HepG2 (cell line): ENCODE measurements at regions not wholly inside any gene's neighbourhood (a gene's known extent, or its start where the extent isn't known, plus 50 kb on each side); places are given as distances from the start of the nearest gene placed in this dataset.

Experiments
- AGO1 ChIP-seq: fragments of 200-400 bp; formaldehyde crosslinking; IDR thresholded peaks from 2 replicates; pipeline ENCODE4 v1.6.1; 2017; ENCODE audit warnings: mild to moderate bottlenecking, low read depth, low read length, moderate library complexity; ENCODE audit not compliant: poor library complexity, severe bottlenecking
- CCDC6 ChIP-seq: sonication (generic); formaldehyde crosslinking; IDR thresholded peaks from 2 replicates; pipeline ENCODE4 v1.8.1; 2022; ENCODE audit warnings: mild to moderate bottlenecking, missing genetic modification reagents, moderate library complexity
- EZH2 ChIP-seq: conservative IDR thresholded peaks from 2 replicates; pipeline ENCODE4 v1.6.1; 2012; ENCODE audit warnings: mild to moderate bottlenecking, low read depth, low read length, moderate library complexity
- PCBP1 ChIP-seq: fragments of 200-400 bp; formaldehyde crosslinking; IDR thresholded peaks from 2 replicates; pipeline ENCODE4 v1.6.1; 2017; ENCODE audit warnings: mild to moderate bottlenecking, low read depth, low read length, borderline replicate concordance
- PRPF4 ChIP-seq: fragments of 200-400 bp; formaldehyde crosslinking; IDR thresholded peaks from 2 replicates; pipeline ENCODE4 v1.6.1; 2016; ENCODE audit warnings: low read length, low read depth; ENCODE audit not compliant: poor library complexity, severe bottlenecking
- SP140L ChIP-seq: sonication (generic); formaldehyde crosslinking; IDR thresholded peaks from 2 replicates; pipeline ENCODE4 v1.4.0; 2020; ENCODE audit warnings: missing genetic modification reagents, borderline replicate concordance
- TF ChIP-seq, protein P1 (sequence below): sonication (generic); formaldehyde crosslinking; IDR thresholded peaks from 2 replicates; pipeline ENCODE4 v1.5.0; 2020; ENCODE audit warnings: mild to moderate bottlenecking, missing genetic modification reagents, moderate library complexity
- TF ChIP-seq, protein P2 (sequence below): IDR thresholded peaks from 2 replicates; pipeline ENCODE4 v1.6.1; 2016; ENCODE audit warnings: missing genetic modification reagents, missing compliant biosample characterization
- TF ChIP-seq, protein P3 (sequence below): sonication (generic); formaldehyde crosslinking; IDR thresholded peaks from 2 replicates; pipeline ENCODE4 v1.9.0; 2022; ENCODE audit warnings: missing genetic modification reagents, mild to moderate bottlenecking, borderline replicate concordance

DNA sequence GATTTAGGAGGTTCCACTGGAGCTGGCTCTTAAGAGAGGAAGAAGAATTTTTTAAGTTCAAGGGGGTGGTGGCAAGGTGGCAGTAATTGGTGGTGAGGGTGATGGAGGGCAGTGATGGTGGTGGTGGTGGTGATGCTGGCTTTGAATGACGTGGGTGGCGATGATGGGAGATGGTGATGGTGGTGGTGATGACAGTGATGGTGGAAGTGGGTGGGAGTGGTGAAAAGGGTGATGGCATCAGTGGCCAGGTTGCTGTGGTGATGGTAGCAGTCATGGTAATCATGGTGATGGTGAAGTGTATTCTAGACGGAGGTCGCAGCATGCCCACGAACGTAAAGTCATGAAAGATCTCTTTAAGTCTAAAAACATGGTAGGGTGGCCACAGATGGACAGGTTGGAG lies 197.3 kb downstream of the PTEN start:
- TF ChIP-seq, protein P1, sequence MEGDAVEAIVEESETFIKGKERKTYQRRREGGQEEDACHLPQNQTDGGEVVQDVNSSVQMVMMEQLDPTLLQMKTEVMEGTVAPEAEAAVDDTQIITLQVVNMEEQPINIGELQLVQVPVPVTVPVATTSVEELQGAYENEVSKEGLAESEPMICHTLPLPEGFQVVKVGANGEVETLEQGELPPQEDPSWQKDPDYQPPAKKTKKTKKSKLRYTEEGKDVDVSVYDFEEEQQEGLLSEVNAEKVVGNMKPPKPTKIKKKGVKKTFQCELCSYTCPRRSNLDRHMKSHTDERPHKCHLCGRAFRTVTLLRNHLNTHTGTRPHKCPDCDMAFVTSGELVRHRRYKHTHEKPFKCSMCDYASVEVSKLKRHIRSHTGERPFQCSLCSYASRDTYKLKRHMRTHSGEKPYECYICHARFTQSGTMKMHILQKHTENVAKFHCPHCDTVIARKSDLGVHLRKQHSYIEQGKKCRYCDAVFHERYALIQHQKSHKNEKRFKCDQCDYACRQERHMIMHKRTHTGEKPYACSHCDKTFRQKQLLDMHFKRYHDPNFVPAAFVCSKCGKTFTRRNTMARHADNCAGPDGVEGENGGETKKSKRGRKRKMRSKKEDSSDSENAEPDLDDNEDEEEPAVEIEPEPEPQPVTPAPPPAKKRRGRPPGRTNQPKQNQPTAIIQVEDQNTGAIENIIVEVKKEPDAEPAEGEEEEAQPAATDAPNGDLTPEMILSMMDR = no peak
- TF ChIP-seq EZH2 (no peak), SP140L (no peak), CCDC6 (CRISPR knock-in tag) (no peak), PRPF4 (no peak), PCBP1 (no peak), AGO1 (no peak)
- TF ChIP-seq, protein P2, sequence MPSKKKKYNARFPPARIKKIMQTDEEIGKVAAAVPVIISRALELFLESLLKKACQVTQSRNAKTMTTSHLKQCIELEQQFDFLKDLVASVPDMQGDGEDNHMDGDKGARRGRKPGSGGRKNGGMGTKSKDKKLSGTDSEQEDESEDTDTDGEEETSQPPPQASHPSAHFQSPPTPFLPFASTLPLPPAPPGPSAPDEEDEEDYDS = no peak
- TF ChIP-seq, protein P3, sequence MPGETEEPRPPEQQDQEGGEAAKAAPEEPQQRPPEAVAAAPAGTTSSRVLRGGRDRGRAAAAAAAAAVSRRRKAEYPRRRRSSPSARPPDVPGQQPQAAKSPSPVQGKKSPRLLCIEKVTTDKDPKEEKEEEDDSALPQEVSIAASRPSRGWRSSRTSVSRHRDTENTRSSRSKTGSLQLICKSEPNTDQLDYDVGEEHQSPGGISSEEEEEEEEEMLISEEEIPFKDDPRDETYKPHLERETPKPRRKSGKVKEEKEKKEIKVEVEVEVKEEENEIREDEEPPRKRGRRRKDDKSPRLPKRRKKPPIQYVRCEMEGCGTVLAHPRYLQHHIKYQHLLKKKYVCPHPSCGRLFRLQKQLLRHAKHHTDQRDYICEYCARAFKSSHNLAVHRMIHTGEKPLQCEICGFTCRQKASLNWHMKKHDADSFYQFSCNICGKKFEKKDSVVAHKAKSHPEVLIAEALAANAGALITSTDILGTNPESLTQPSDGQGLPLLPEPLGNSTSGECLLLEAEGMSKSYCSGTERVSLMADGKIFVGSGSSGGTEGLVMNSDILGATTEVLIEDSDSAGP = no peak
